ENCODE measurements at regions not wholly inside any gene's neighbourhood (a gene's known extent, or its start where the extent isn't known, plus 50 kb on each side); places are given as distances from the start of the nearest gene placed in this dataset.
A peak's percentile ranks its signal among the peaks of the same experiment; 100 is the strongest.
"Not testable (repeated sequence)": the region's sequence is repeated elsewhere in the genome, so short reads cannot be mapped to it uniquely, and the experiment has no call there.

DNA sequence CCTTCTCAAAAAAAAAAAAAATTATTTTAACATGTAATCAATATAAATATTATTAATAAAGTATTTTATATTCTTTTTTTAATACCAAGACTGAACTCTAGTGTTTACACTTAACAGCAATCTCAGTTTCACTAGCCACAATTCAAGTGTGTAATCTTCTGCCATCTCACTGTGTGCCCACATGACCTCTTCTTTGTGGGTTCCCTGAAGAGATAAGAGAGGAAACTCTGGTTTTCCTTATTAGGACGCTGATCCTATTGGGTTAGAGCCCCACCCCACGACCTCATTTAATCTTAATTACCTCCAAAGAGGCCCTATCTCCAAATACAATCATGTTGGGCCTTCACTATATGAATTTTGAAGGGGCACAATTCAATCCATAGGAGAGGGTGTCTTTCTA is 177.6 kb downstream of the STK31 start:
- DNase-seq (ENCODE audit: low read depth in 2 of 2): no peak

DNA sequence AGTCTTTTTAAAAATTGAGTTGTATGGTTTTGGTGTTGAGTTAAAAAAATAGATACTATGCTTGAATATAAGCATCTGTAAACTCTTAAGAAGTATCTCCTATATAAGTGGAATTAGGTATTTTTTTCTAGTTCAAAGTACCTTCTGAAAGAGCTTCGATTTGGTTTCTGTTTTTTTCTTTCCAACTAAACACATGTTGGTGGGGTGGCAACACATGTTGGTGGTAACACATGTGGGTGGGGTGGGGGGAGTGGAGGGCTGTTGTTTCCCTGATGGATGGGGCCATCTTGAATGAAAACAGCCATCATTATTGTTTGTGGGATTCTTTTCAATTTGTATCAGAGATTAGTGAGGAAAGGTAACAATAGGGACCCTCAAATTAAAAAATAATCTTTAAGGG is 178.9 kb downstream of the STK31 start:
- DNase-seq (ENCODE audit: low read depth in 2 of 2): no peak

DNA sequence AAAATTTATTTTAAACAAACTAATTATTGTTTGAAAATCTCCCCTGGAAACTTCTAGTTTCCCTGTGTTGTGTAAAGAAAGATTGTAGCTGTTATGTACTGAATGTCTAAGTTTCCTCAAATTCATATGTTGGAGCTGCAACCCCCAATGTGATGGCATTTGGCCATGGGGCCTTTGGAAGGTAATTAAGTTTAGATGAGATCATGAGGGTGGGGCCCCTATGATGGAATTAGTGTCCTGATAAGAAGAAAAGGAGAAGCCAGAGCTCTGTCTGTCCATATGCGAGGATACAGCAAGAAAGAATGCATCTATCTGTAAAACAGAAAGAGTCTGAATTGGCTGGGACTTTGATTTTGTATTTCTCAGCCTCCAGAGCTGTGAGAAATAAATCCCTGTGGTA is 179.5 kb downstream of the STK31 start:
- DNase-seq (ENCODE audit: low read depth in 2 of 2): no peak

DNA sequence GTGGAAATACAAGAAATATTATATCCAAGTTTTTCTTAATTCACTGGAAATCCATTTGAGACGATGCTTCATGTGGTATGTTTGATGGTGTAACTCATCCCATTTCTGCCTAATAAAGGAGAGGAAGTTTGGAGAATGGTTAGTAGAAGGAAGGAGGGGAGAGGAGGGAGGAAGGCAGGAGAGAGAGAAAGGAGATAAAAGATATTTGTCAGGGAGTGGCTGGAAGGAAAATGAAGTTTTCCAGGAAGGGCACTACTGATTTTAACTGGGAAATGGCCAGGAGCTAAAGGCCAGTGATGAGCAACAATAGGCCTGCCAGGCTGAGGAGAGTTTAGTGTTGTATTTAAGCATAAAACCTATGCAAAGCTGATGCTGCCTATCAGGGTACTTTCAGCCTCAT is 182.0 kb downstream of the STK31 start:
- DNase-seq (ENCODE audit: low read depth in 2 of 2): no peak

DNA sequence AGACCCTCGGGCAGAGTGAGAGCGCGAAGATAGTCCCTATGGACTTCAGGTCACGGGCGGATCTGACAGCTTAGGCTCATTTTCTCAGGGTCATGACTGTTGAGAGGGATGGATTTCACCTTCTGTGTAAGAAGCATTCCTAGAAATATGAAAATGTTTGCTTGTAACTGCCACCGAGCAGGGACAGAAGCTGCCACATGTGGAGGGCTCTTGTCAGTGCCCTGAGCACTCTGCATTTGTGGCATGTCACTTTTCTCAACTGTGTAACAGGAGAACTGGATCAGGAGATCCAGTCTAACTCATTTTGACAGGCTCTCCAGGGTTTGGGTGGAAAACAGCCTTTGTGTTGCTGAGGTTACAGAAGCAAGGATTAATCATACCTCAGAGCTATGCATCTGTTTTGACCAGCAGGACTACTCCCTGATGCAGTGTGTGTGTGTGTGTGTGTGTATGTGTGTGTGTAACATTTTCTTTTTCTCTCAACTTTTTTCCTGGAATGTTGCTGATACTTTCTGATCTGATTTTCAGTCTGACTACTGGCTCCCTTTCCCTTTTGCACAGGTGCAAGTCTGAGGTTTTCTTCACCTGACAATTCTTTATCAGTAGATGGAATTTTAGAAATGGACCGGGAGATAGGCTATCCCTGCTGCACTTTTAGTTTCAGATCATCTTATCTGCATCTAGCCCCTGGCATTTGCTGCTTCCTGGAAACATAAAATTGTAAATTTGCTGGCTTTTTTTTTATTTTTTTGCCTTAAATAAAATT is 183.3 kb downstream of the STK31 start:
- DNase-seq (ENCODE audit: low read depth in 2 of 2): no peak

DNA sequence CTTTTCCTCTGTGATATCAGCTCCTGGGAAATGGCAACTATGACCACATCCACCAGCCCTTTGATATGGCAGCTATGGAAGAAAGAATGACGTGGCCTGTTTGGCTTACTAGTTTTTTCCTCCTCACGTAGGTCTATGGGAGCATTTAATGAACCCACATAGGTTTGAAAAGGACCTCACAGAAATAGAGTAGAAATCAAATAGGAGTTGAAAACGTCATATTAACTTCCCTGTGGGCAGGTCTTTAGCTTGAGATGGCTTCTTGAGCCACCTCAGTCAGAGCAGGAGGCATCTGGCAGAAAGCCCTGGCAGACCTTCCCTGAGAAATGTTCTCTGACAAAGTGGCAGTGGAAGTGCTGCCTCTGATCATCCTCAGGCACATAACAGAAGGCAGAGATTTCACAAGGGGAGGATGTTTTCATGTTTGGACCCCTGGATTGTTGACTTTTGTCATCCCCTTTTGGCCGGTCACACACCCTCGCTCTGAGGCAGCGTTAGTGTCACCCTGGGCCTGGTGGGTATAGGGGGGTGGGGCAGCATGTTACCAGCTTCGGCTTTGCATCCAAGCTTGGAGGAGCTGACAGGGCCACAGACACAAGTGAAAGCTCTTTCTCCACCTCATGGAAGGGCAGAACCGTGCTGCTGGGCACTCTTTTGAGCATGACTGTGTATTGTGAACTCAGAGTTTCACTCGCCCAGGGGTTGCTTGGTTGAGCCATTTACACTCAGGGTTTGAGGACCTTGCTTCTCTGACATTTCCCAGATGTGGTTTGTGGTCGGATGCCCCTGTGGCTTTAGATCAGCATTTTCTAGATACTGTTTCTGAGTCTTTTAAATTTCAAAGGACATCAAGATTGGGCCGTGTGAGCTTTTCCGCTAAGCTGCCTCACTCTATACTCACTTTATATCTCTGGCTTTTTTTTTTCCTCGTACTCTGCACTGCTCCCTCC is 184.2 kb downstream of the STK31 start:
- peak in 1 of 2 donors; percentile 18 for DNase-seq (ENCODE audit: low read depth in 2 of 2)

DNA sequence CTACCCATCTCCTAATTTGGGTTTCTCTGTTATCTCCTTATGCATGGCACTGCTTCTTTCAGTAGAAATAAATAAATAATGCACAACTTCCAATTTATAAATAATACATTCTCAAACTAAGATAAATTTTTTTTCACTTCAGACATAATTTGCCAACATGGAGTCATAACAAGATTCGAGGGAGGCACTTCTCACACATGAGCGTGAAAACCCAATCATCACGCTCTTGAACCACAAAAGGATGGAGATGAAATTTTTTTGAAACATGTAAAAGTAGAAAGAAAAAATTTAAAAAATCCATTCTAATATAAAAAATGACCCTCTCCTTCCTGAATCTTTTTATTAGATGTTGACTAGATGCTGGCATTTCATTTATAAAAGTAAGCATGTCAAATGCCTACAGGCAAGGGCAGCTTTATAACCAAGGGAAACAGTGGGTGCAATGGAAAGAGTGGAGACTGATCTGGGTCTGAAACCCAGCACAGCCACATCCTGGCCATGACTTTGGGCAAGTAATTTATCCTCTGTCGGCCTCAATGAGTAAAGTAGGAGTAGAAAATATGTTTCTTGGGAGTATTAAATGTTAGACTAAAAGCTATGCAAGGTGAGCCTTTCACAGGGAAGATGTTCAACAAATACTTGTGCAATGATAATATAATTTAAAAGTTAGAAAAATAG is 185.0 kb downstream of the STK31 start:
- DNase-seq (ENCODE audit: low read depth in 2 of 2): no peak

DNA sequence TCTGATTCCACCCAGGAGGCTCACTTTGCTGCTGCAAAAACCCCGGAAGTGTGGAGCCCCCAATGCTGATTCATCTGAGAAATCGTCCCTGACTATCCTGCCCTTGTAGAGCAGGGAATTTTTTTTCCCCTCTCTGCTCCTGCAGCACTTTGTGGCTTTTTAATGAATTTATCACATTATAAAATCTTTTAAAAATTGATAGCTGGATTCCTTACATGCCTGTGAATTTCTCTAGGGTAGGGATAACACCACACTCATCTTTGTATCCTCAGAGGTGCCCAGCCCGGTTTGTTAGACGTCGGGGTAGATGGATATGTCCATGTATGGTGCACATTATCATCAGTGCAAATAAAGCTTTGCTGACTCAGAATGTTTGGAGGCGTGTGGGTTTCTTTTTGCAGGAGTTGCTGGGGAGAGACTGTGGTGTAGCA is 185.7 kb downstream of the STK31 start:
- no peak for DNase-seq (ENCODE audit: low read depth in 2 of 2)

DNA sequence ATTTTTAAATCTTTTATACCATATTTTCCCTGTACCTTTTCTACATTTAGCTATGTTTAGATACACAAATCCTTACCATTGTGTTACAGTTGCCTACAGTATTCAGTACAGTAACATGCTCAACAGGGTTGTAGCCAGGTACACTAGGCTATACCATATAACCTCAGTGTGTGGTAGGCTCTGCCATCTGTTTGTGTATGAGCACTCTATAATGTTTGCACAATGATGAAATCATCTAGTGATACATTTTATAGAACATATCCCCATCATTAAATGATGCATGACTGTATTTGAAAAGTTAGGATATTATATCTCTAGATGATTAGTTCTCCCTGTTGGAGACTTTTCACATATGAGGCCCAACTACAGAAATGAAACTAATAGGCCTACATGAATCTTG is 188.6 kb downstream of the STK31 start:
- DNase-seq (ENCODE audit: low read depth in 2 of 2): no peak

DNA sequence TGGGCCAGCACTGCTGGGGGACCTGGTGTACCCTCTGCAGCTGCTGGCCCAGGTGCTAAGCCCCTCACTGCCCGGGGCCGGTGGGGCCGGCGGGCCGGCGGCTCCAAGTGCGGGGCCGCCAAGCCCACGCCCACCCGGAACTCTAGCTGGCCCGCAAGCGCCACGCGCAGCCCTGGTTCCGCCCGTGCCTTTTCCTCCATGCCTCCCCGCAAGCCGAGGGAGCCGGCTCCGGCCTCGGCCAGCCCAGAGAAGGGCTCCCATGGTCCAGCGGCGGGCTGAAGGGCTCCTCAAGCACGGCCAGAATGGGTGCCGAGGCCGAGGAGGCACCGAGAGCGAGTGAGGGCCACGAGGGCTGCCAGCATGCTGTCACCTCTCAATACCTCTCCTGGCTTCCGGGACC is 194.9 kb downstream of the STK31 start:
- not testable (repeated sequence) for DNase-seq (ENCODE audit: low read depth in 2 of 2)

DNA sequence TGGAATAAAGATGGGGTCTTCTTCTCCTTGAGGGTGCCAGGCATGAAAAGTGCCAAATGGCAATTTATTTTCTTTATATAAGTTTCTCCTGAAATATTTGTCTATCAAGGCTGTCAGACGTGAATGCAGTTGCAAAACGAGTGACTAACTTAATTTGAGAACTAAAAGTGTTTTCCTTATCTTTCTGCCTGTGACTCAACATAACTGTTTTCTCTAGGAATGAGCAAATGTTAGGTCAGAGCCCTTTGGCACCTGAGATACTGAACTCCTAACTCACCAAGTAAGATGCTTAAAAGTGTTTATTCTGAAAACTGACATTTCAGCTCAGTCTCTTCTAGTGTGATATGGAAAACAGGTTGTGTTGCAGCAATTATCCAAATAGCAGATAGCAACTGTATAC is 197.0 kb downstream of the STK31 start:
- no peak for DNase-seq (ENCODE audit: low read depth in 2 of 2)

DNA sequence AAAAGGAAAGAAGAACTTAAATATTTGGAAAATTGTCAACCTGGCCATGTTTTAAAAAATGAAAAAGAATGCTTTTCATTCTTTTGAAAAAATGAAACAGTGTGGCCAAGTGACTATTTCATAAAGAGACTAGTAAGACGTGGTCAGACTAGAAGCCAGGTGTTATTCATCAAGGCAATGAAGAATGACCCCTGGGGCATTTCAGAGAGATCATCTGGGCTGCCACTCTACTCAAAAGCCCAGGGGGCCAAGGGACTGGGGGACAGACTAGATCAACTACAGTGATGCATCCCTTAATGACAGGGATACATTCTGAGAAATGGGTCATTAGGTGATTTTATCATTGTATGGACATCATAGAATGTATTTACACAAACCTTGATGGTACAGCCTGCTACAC is 199.4 kb downstream of the STK31 start:
- DNase-seq (ENCODE audit: low read depth in 2 of 2): no peak

DNA sequence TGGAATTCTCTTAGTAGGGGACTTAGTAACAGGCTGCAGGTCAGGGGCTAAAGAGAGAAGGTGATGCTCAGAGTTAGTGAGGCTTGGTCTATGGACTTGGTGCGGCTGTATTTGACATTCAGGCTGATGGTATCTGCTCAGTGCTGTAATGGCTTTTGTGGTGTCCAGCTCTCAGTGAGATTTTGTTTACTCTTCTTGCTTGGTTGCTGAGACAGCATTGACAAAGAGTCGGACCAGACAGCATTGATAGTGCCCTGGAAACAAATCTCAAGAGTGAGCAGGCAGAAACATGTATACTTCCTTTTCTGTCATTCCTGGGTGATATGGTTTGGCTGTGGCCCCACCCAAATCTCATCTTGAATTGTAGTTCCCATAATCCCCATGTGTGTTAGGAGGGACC is 202.0 kb downstream of the STK31 start:
- DNase-seq (ENCODE audit: low read depth in 2 of 2): no peak

DNA sequence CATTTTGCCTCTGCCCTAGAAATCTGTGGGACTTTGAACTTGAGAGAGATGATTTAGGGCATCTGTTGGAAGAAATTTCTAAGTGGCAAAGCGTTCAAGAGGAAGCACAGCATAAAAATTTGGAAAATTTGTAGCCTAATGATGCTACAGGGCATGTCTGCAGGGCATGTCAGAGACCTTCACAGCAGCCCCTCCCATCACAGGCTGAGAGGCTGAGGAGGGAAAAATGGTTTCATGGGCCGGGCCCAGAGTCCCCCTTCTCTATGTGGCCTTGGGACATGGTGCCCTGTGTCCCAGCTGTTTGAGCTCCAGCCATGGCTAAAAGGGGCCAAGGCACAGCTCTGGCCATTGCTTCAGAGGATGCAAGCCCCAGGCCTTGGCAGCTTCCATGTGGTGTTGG is 203.0 kb downstream of the STK31 start:
- DNase-seq (ENCODE audit: low read depth in 2 of 2): no peak

DNA sequence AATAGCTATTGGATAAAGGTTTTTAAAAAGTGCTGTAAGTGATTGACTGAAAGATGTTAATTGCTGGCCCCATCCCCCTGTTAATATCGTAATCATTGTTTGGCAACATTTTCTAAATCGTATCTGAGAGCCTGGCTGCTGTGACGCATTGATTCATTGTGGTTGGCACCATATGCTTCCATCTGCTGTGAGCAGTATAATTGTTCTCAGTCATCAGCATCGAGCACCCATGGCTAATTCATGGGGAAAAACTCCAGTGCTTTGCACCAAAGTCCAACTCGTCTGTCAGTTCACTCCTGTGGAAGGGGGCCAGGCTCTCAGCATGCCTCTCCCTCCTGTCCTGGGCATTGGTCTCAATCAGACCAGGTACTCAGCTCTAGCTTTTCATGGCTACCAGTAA is 205.2 kb downstream of the STK31 start:
- no peak for DNase-seq (ENCODE audit: low read depth in 2 of 2)

DNA sequence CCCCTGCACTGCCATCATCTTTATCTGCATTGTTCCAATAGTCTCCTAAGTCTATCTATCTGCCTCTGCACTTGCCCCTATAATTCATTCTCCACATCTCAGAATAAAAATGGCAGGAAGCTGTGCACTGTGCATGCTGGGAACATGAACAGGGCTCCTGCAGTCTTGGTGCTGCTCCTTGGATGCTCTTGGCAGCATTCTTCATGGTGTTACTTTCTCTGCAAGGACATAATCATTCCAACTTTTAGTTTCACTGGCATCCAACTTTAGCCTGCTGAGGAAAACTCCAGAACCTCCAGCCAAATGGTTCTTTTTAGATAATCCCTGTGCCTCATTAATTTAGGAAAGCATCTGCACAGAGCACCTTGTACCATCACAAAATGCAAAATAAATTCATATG is 208.3 kb downstream of the STK31 start:
- no peak for DNase-seq (ENCODE audit: low read depth in 2 of 2)

DNA sequence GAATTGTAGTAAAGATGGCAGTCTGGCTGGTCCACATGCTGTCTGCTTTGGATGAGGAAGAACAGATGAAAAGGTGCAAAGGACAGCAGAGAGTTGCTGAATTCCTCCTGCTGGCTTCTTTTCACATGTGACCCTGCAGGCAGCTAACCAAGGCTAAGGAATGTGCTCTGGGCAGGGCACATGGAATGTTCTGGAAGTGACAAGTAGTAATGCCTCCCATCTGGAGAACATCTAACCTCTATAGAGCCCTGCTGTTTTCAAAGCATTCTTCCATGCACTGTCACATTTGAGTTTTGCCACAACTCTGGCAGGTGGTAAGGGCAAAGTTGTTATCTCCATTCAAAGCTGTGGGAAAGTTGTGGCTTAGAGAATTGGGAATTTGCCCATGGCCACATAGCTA is 208.8 kb downstream of the STK31 start:
- DNase-seq (ENCODE audit: low read depth in 2 of 2): no peak

DNA sequence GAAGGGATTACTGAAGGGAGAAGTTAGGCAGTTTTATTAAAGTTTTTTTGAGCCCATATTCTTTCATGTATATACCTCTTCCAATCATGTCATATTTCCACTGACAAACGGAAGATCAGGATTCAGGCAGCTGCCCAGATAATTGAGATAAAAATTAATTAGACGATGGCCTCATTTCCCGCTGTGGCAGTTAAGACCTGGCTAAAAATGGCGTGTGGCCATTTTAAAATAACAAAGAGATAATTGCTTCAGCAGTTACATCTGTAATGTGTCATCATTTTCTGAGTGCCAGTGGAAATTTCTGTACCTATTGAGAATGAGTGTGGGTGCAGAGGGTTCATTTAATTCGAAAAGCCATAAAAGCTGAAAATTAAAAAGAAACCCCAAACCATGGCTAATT is 215.1 kb downstream of the STK31 start:
- DNase-seq (ENCODE audit: low read depth in 2 of 2): no peak

DNA sequence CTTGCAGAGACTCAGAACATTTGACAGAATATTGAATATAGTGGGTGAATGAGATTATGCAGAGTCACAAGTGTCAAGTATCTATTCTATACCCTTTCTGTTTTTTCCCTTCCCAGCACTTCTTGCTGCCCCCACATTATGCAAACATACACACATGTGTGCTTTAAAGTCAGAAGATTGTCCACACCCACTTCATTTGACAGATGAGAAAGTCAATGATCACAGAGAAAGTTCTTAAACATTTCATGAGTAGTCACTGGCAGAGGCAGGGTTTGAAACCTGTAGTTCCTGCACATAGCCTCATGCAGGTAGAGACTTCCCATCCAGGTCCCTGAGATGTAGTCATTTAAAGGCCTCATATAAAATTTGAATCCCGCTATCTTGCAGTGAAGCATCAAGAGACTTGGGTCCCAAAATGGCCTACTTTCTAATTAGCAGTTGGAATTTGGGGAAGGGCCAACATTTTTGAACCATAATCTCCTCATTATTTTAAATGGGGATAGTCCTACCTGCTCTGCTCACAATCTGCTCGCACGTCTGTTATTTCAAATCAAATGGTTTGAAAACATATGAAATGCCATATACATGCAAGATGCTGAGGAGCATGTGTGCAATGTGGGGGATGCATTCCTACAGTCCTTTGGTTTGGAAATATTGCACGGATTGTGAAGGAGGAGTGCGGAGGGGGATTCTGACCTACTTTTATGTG is 217.8 kb downstream of the STK31 start:
- no peak for DNase-seq (ENCODE audit: low read depth in 2 of 2)

DNA sequence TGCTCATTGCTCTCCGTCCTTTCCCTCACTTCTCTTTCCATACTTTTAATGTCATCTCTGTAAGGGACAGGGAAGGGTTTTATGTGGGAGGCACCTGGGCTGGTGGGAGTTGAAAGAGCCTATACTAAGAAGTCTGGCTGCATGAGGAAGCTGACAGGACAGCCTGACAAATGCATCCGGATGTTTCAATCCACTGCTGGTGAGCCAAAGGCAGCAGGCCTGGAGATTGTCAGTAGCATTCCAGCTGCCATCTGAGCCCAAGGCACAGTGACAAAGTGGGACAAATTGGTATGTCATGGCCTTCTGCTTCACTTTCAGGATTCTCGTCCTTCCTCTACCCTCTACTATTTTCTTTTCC is 218.4 kb downstream of the STK31 start:
- no peak for DNase-seq (ENCODE audit: low read depth in 2 of 2)

DNA sequence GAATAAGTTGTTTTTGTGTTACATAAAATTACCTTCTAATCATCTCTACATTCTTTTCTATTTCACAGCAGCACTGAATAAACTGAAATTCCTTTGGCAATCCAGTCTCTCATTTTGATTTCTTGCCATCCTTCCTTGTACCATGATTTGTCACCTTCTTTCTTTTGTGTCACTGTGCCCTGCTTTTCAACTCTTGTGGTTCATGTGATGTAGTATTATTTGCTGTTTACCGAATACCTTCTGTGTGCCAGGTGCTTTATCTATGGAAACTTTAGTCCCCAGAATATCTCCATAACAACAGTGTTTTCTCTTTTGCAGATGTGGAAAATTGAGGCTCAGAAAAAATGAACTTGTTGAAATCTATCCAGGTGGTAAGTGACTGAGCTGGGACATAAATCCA is 220.3 kb downstream of the STK31 start:
- no peak for DNase-seq (ENCODE audit: low read depth in 2 of 2)

DNA sequence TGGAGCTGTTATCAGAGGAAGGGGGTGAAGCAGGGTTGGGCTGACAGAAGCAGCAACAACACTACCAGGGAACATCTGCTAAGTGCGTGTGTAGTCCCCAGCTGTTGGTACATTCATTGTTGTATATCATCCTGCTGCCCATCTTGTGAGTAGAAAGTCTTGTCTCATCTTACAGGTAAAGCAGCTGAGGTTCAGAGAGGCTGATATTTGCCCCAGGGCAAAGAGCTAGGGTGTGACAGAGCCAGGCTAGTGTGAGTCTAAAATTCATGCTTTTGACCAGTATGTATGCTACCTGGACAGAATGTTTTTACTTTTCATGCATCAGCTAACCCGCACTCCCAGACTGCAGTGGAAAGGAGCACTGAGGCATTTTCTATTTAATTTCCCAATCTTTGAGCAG is 221.6 kb downstream of the STK31 start:
- no peak for DNase-seq (ENCODE audit: low read depth in 2 of 2)

Measured in activated CD4-positive, alpha-beta T cell treated with anti-CD3 and anti-CD28 coated beads for 24 hours (primary cell).